ENCODE measurements at regions not wholly inside any gene's neighbourhood (a gene's known extent, or its start where the extent isn't known, plus 50 kb on each side); places are given as distances from the start of the nearest gene placed in this dataset.
"Not testable (repeated sequence)": the region's sequence is repeated elsewhere in the genome, so short reads cannot be mapped to it uniquely, and the experiment has no call there.

GRCh38 chr12:46518169-46518568 is 145.6 kb upstream of the SLC38A2 start:
- TF ChIP-seq POLR2AphosphoS5 (IDR thresholded peaks at IDR 0.05; ENCODE audit: low read depth, low read length) (no peak), POU2F2 (IDR thresholded peaks at IDR 0.05; ENCODE audit: low read depth, low read length) (no peak), POLR2A (IDR thresholded peaks at IDR 0.05; ENCODE audit: low read depth, low read length) (no peak), TAF1 (IDR thresholded peaks at IDR 0.05; ENCODE audit: low read depth, low read length) (no peak), SPI1 (IDR thresholded peaks at IDR 0.05; ENCODE audit: low read depth, low read length) (no peak), PAX5 (IDR thresholded peaks at IDR 0.05; ENCODE audit: insufficient read depth, low read length, severe bottlenecking) (no peak)
- DNase-seq (ENCODE audit: insufficient read length, low spot score): no peak
- FAIRE-seq: no peak

GRCh38 chr12:46517579-46517962 is 145.0 kb upstream of the SLC38A2 start:
- DNase-seq (ENCODE audit: insufficient read length, low spot score) (no peak), FAIRE-seq (no peak)
- TF ChIP-seq TAF1 (IDR thresholded peaks at IDR 0.05; ENCODE audit: low read depth, low read length) (no peak), POLR2A (IDR thresholded peaks at IDR 0.05; ENCODE audit: low read depth, low read length) (no peak), POU2F2 (IDR thresholded peaks at IDR 0.05; ENCODE audit: low read depth, low read length) (no peak), SPI1 (IDR thresholded peaks at IDR 0.05; ENCODE audit: low read depth, low read length) (no peak), POLR2AphosphoS5 (IDR thresholded peaks at IDR 0.05; ENCODE audit: low read depth, low read length) (no peak), PAX5 (IDR thresholded peaks at IDR 0.05; ENCODE audit: insufficient read depth, low read length, severe bottlenecking) (no peak)

GRCh38 chr12:46516933-46517578 is 144.5 kb upstream of the SLC38A2 start:
- TF ChIP-seq PAX5 (IDR thresholded peaks at IDR 0.05; ENCODE audit: insufficient read depth, low read length, severe bottlenecking) (no peak), POLR2AphosphoS5 (IDR thresholded peaks at IDR 0.05; ENCODE audit: low read depth, low read length) (peak; percentile 43; the same call in 1 of the 2 replicates), TAF1 (IDR thresholded peaks at IDR 0.05; ENCODE audit: low read depth, low read length) (no peak; the same call in 1 of the 2 replicates), POLR2A (IDR thresholded peaks at IDR 0.05; ENCODE audit: low read depth, low read length) (peak; percentile 72), POU2F2 (IDR thresholded peaks at IDR 0.05; ENCODE audit: low read depth, low read length) (0 out of 2 replicates have a peak, but pooled peaks have one; percentile 44), SPI1 (IDR thresholded peaks at IDR 0.05; ENCODE audit: low read depth, low read length) (peak; percentile 64)
- peak; percentile 27 for DNase-seq (ENCODE audit: insufficient read length, low spot score)
- peak; percentile 77 for FAIRE-seq

- FAIRE-seq (no peak), DNase-seq (ENCODE audit: insufficient read length, low spot score) (no peak)
- TF ChIP-seq POLR2AphosphoS5 (IDR thresholded peaks at IDR 0.05; ENCODE audit: low read depth, low read length) (no peak), PAX5 (IDR thresholded peaks at IDR 0.05; ENCODE audit: insufficient read depth, low read length, severe bottlenecking) (no peak), TAF1 (IDR thresholded peaks at IDR 0.05; ENCODE audit: low read depth, low read length) (no peak), SPI1 (IDR thresholded peaks at IDR 0.05; ENCODE audit: low read depth, low read length) (no peak), POU2F2 (IDR thresholded peaks at IDR 0.05; ENCODE audit: low read depth, low read length) (no peak), POLR2A (IDR thresholded peaks at IDR 0.05; ENCODE audit: low read depth, low read length) (no peak)
Measured at GRCh38 chr12:46516238-46516932, 143.8 kb upstream of the SLC38A2 start.

- DNase-seq (ENCODE audit: insufficient read length, low spot score) (no peak), FAIRE-seq (no peak)
- TF ChIP-seq POLR2AphosphoS5 (IDR thresholded peaks at IDR 0.05; ENCODE audit: low read depth, low read length) (no peak), TAF1 (IDR thresholded peaks at IDR 0.05; ENCODE audit: low read depth, low read length) (no peak), PAX5 (IDR thresholded peaks at IDR 0.05; ENCODE audit: insufficient read depth, low read length, severe bottlenecking) (no peak), POLR2A (IDR thresholded peaks at IDR 0.05; ENCODE audit: low read depth, low read length) (no peak), POU2F2 (IDR thresholded peaks at IDR 0.05; ENCODE audit: low read depth, low read length) (no peak), SPI1 (IDR thresholded peaks at IDR 0.05; ENCODE audit: low read depth, low read length) (no peak)
Measured at GRCh38 chr12:46515829-46516228, 143.3 kb upstream of the SLC38A2 start.

GRCh38 chr12:46514886-46515285 is 142.3 kb upstream of the SLC38A2 start:
- no peak for DNase-seq (ENCODE audit: insufficient read length, low spot score)
- no peak for FAIRE-seq
- no peak for TF ChIP-seq POLR2AphosphoS5 (IDR thresholded peaks at IDR 0.05; ENCODE audit: low read depth, low read length)
- no peak for TF ChIP-seq SPI1 (IDR thresholded peaks at IDR 0.05; ENCODE audit: low read depth, low read length)
- no peak for TF ChIP-seq POLR2A (IDR thresholded peaks at IDR 0.05; ENCODE audit: low read depth, low read length)
- TF ChIP-seq PAX5 (IDR thresholded peaks at IDR 0.05; ENCODE audit: insufficient read depth, low read length, severe bottlenecking): no peak
- TF ChIP-seq POU2F2 (IDR thresholded peaks at IDR 0.05; ENCODE audit: low read depth, low read length): no peak
- TF ChIP-seq TAF1 (IDR thresholded peaks at IDR 0.05; ENCODE audit: low read depth, low read length): no peak

GRCh38 chr12:46510257-46510656 is 137.7 kb upstream of the SLC38A2 start:
- not testable (repeated sequence) for FAIRE-seq; DNase-seq (ENCODE audit: insufficient read length, low spot score)

- FAIRE-seq: no peak
- no peak for DNase-seq (ENCODE audit: insufficient read length, low spot score)
- TF ChIP-seq POU2F2 (IDR thresholded peaks at IDR 0.05; ENCODE audit: low read depth, low read length) (no peak), POLR2AphosphoS5 (IDR thresholded peaks at IDR 0.05; ENCODE audit: low read depth, low read length) (no peak), SPI1 (IDR thresholded peaks at IDR 0.05; ENCODE audit: low read depth, low read length) (no peak), POLR2A (IDR thresholded peaks at IDR 0.05; ENCODE audit: low read depth, low read length) (no peak), TAF1 (IDR thresholded peaks at IDR 0.05; ENCODE audit: low read depth, low read length) (no peak), PAX5 (IDR thresholded peaks at IDR 0.05; ENCODE audit: insufficient read depth, low read length, severe bottlenecking) (no peak)
Measured at GRCh38 chr12:46509135-46509534, 136.6 kb upstream of the SLC38A2 start.

- TF ChIP-seq SPI1 (IDR thresholded peaks at IDR 0.05; ENCODE audit: low read depth, low read length) (no peak), PAX5 (IDR thresholded peaks at IDR 0.05; ENCODE audit: insufficient read depth, low read length, severe bottlenecking) (no peak), TAF1 (IDR thresholded peaks at IDR 0.05; ENCODE audit: low read depth, low read length) (no peak), POLR2AphosphoS5 (IDR thresholded peaks at IDR 0.05; ENCODE audit: low read depth, low read length) (no peak), POU2F2 (IDR thresholded peaks at IDR 0.05; ENCODE audit: low read depth, low read length) (no peak), POLR2A (IDR thresholded peaks at IDR 0.05; ENCODE audit: low read depth, low read length) (no peak)
- DNase-seq (ENCODE audit: insufficient read length, low spot score) (no peak), FAIRE-seq (no peak)
Measured at GRCh38 chr12:46508651-46509050, 136.1 kb upstream of the SLC38A2 start.

All from GM12891 (cell line).